OCI-LY1 (cell line): ENCODE measurements at regions not wholly inside any gene's neighbourhood (a gene's known extent, or its start where the extent isn't known, plus 50 kb on each side); places are given as distances from the start of the nearest gene placed in this dataset.

Experiments used
- H2AFZ ChIP-seq: fragments of 200-600 bp; sonication (generic), shearing (Covaris generic); 2 replicates; pipeline ENCODE4 v1.6.0; 2014; ENCODE audit warnings: antibody characterized with exemption, mild to moderate bottlenecking, low read length
- H3F3A ChIP-seq: fragments of 200-600 bp; sonication (generic), shearing (Covaris generic); 2 replicates; pipeline ENCODE4 v1.6.0; 2014; ENCODE audit warnings: mild to moderate bottlenecking, antibody characterized with exemption, low read length, moderate library complexity; ENCODE audit not compliant: insufficient read depth
- H3K27ac ChIP-seq: fragments of 200-600 bp; sonication (generic); 2 replicates; pipeline ENCODE4 v1.5.1; 2014; ENCODE audit warnings: low read length, mixed run types, mild to moderate bottlenecking, low read depth; ENCODE audit not compliant: poor library complexity, severe bottlenecking
- H3K27me3 ChIP-seq: fragments of 200-600 bp; sonication (generic); 2 replicates; pipeline ENCODE4 v1.6.0; 2014; ENCODE audit warnings: antibody characterized with exemption, mild to moderate bottlenecking, low read length, moderate library complexity; ENCODE audit not compliant: insufficient read depth
- H3K36me3 ChIP-seq: fragments of 200-600 bp; sonication (generic); 2 replicates; pipeline ENCODE4 v1.6.1; 2014; ENCODE audit warnings: mild to moderate bottlenecking, antibody characterized with exemption, low read length, moderate library complexity, mixed read lengths; ENCODE audit not compliant: insufficient read depth
- H3K4me1 ChIP-seq: fragments of 200-600 bp; sonication (generic); 2 replicates; pipeline ENCODE4 v1.5.1; 2014; ENCODE audit warnings: mild to moderate bottlenecking, low read length, moderate library complexity; ENCODE audit not compliant: insufficient read depth, severe bottlenecking
- H3K4me2 ChIP-seq: fragments of 200-600 bp; sonication (generic), shearing (Covaris generic); 2 replicates; pipeline ENCODE4 v1.6.1; 2014; ENCODE audit warnings: low read length
- H3K4me3 ChIP-seq: fragments of 200-600 bp; sonication (generic); 2 replicates; pipeline ENCODE4 v1.5.1; 2014; ENCODE audit warnings: low read length, low read depth, mild to moderate bottlenecking, mixed read lengths; ENCODE audit not compliant: poor library complexity, severe bottlenecking
- H3K79me2 ChIP-seq: fragments of 200-600 bp; shearing (Covaris generic); 2 replicates; pipeline ENCODE4 v1.6.1; 2016; ENCODE audit warnings: mixed run types, low read length, mixed read lengths; ENCODE audit not compliant: insufficient read depth
- H3K9ac ChIP-seq: fragments of 200-600 bp; sonication (generic), shearing (Covaris generic); 2 replicates; pipeline ENCODE4 v1.6.1; 2014; ENCODE audit warnings: mild to moderate bottlenecking, low read length, mixed read lengths
- H3K9me2 ChIP-seq: fragments of 200-600 bp; sonication (generic), shearing (Covaris generic); 2 replicates; pipeline ENCODE4 v1.6.1; 2014; ENCODE audit warnings: low read depth, mild to moderate bottlenecking, low read length, mixed read lengths
- H3K9me3 ChIP-seq: fragments of 200-600 bp; shearing (Covaris generic); 2 replicates; pipeline ENCODE4 v1.6.1; 2014; ENCODE audit warnings: low read length, mixed read lengths
- H4K20me1 ChIP-seq: fragments of 200-600 bp; sonication (generic), shearing (Covaris generic); 2 replicates; pipeline ENCODE4 v1.6.0; 2016; ENCODE audit warnings: mild to moderate bottlenecking, low read length; ENCODE audit not compliant: insufficient read depth
- EZH2 ChIP-seq: fragments of 200-600 bp; sonication (generic), shearing (Covaris generic); IDR thresholded peaks from 2 replicates; pipeline ENCODE4 v1.8.0; 2017; ENCODE audit warnings: borderline replicate concordance, mixed run types, mild to moderate bottlenecking, antibody characterized with exemption, low read length, moderate library complexity, mixed read lengths
- TF ChIP-seq, protein P1 (sequence below): fragments of 200-600 bp; sonication (generic), shearing (Covaris generic); IDR thresholded peaks from 2 replicates; pipeline ENCODE4 v1.5.1; 2017; ENCODE audit warnings: mild to moderate bottlenecking, antibody characterized with exemption, low read length, moderate library complexity, mixed read lengths

DNA sequence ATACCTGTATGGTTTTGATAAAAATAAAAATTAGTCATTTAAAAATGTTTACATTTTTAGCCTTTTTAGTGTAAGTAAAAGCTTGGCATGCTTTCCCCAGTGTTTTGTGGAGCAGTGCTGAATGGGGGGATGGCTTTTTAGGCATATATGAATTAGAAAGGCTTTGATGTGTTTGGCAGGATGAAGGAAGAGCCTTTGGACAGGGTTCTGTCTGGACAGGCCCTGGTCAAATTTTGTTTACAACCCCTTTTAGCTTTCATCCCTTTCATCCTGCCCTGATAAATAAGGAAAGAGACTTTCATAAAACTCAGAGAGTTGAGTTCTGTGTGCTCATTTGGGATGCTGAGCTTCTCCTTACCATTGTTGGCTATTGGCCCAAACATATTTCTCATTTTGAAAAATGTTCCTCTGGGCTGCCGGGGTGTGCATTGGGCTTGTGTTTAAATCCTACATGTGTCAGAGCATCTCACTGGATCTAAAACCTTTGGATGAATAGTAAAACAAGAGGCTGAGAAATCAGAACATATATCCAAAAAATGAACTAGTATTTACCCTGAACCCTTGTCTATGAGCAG lies 68.1 kb upstream of the PHYHIPL start:
- Histone ChIP-seq H3K27me3 (no peaks in the 10 kb centered on the region), H2AFZ (no peak overlapping the region), H3F3A (no peaks in the 10 kb centered on the region), H3K4me3 (no peak overlapping the region), H3K4me2 (no peak overlapping the region), H3K9ac (no peak overlapping the region), H3K79me2 (no peaks in the 10 kb centered on the region), H3K4me1 (no peaks in the 10 kb centered on the region), H3K36me3 (no peaks in the 10 kb centered on the region), H3K27ac (no peak overlapping the region), H3K9me3 (no peaks in the 10 kb centered on the region), H4K20me1 (no peaks in the 10 kb centered on the region), H3K9me2 (no peaks in the 10 kb centered on the region)
- TF ChIP-seq EZH2: no peak
- TF ChIP-seq, protein P1, sequence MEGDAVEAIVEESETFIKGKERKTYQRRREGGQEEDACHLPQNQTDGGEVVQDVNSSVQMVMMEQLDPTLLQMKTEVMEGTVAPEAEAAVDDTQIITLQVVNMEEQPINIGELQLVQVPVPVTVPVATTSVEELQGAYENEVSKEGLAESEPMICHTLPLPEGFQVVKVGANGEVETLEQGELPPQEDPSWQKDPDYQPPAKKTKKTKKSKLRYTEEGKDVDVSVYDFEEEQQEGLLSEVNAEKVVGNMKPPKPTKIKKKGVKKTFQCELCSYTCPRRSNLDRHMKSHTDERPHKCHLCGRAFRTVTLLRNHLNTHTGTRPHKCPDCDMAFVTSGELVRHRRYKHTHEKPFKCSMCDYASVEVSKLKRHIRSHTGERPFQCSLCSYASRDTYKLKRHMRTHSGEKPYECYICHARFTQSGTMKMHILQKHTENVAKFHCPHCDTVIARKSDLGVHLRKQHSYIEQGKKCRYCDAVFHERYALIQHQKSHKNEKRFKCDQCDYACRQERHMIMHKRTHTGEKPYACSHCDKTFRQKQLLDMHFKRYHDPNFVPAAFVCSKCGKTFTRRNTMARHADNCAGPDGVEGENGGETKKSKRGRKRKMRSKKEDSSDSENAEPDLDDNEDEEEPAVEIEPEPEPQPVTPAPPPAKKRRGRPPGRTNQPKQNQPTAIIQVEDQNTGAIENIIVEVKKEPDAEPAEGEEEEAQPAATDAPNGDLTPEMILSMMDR: no peak

DNA sequence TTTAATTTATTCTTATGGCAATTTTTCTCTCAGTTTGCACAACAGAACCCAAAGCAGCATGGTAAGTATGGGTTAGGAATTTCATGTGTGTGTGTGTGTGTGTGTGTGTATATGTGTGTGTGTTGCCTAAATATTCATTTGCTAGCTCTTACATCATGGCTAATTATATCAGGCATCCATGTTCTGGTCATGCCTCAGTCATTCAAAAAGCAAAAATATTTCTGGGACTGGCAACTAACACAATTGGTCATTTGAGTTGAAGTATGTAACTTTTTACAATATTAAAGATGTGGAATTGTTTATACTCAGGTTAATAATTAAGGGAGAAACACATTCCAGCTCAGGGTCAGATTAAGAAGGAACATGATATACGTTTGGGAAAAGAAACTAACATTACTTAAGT lies 67.6 kb upstream of the PHYHIPL start:
- H3K27me3 ChIP-seq: no peaks in the 10 kb centered on the region
- H3K36me3 ChIP-seq: no peaks in the 10 kb centered on the region
- H3F3A ChIP-seq: no peaks in the 10 kb centered on the region
- H3K79me2 ChIP-seq: no peaks in the 10 kb centered on the region
- H3K4me2 ChIP-seq: no peak overlapping the region
- H3K9ac ChIP-seq: no peak overlapping the region
- H3K4me1 ChIP-seq: no peaks in the 10 kb centered on the region
- no peak overlapping the region for H3K27ac ChIP-seq
- no peak overlapping the region for H2AFZ ChIP-seq
- no peaks in the 10 kb centered on the region for H3K9me3 ChIP-seq
- no peaks in the 10 kb centered on the region for H3K9me2 ChIP-seq
- TF ChIP-seq EZH2: no peak
- TF ChIP-seq, protein P1: no peak
- H3K4me3 ChIP-seq: no peak overlapping the region
- H4K20me1 ChIP-seq: no peaks in the 10 kb centered on the region

- Histone ChIP-seq H3K4me1 (no peaks in the 10 kb centered on the region), H3K4me3 (no peak overlapping the region), H4K20me1 (no peaks in the 10 kb centered on the region), H3K27ac (no peak overlapping the region), H3K79me2 (no peaks in the 10 kb centered on the region), H3K9me2 (no peaks in the 10 kb centered on the region), H3K4me2 (no peak overlapping the region), H2AFZ (no peak overlapping the region), H3K9me3 (no peaks in the 10 kb centered on the region), H3K27me3 (no peaks in the 10 kb centered on the region), H3K36me3 (no peaks in the 10 kb centered on the region), H3K9ac (no peak overlapping the region), H3F3A (no peaks in the 10 kb centered on the region)
- TF ChIP-seq, protein P1: no peak
- TF ChIP-seq EZH2: no peak
Measured at GRCh38 chr10:59109826-59110225, 66.6 kb upstream of the PHYHIPL start.
